NCI-H187 (cell line): ENCODE measurements at regions not wholly inside any gene's neighbourhood (a gene's known extent, or its start where the extent isn't known, plus 50 kb on each side); places are given as distances from the start of the nearest gene placed in this dataset.

ENCODE experiments used
- DNase-seq, 2 experiments: peaks; one replicate each; lab custom pipeline; 2025; lab: John Stamatoyannopoulos, UW

GRCh38 chr10:8534891-8535290 is 480.4 kb downstream of the GATA3 start:
- no peak for DNase-seq

- DNase-seq: no peak
Measured at GRCh38 chr10:8539056-8539455, 484.6 kb downstream of the GATA3 start.

GRCh38 chr10:8543361-8544056 is 489.0 kb downstream of the GATA3 start:
- DNase-seq: no peak

GRCh38 chr10:8544057-8544380 is 489.5 kb downstream of the GATA3 start:
- no peak for DNase-seq

- no peak for DNase-seq
Measured at GRCh38 chr10:8544500-8544899, 490.0 kb downstream of the GATA3 start.

- DNase-seq: no peak
Measured at GRCh38 chr10:8554574-8554973, 500.1 kb downstream of the GATA3 start.

GRCh38 chr10:8556321-8556720 is 501.8 kb downstream of the GATA3 start:
- DNase-seq: no peak

- no peak for DNase-seq
Measured at GRCh38 chr10:8563478-8563877, 509.0 kb downstream of the GATA3 start.

GRCh38 chr10:8566737-8567136 is 512.2 kb downstream of the GATA3 start:
- DNase-seq: no peak

GRCh38 chr10:8568401-8568800 is 513.9 kb downstream of the GATA3 start:
- DNase-seq: no peak

GRCh38 chr10:8575620-8576019 is 521.1 kb downstream of the GATA3 start:
- DNase-seq: no peak

- DNase-seq: no peak
Measured at GRCh38 chr10:8576281-8576680, 521.8 kb downstream of the GATA3 start.

- no peak for DNase-seq
Measured at GRCh38 chr10:8576911-8577310, 522.4 kb downstream of the GATA3 start.

- DNase-seq: no peak
Measured at GRCh38 chr10:8577686-8578085, 523.2 kb downstream of the GATA3 start.

GRCh38 chr10:8581521-8582225 is 527.2 kb downstream of the GATA3 start:
- DNase-seq: no peak

- DNase-seq: no peak
Measured at GRCh38 chr10:8583096-8583495, 528.6 kb downstream of the GATA3 start.

GRCh38 chr10:8584666-8585065 is 530.2 kb downstream of the GATA3 start:
- no peak for DNase-seq

- DNase-seq: no peak
Measured at GRCh38 chr10:8586504-8586903, 532.0 kb downstream of the GATA3 start.

- no peak for DNase-seq
Measured at GRCh38 chr10:8588135-8588534, 533.6 kb downstream of the GATA3 start.

GRCh38 chr10:8590518-8590917 is 536.0 kb downstream of the GATA3 start:
- no peak for DNase-seq

- no peak for DNase-seq
Measured at GRCh38 chr10:8591640-8592039, 537.2 kb downstream of the GATA3 start.

- no peak for DNase-seq
Measured at GRCh38 chr10:8594176-8594575, 539.7 kb downstream of the GATA3 start.

- no peak for DNase-seq
Measured at GRCh38 chr10:8594711-8595110, 540.2 kb downstream of the GATA3 start.

- no peak for DNase-seq
Measured at GRCh38 chr10:8595140-8595539, 540.7 kb downstream of the GATA3 start.
